Sigmoid colon (tissue), 4 donors: ENCODE measurements at regions not wholly inside any gene's neighbourhood (a gene's known extent, or its start where the extent isn't known, plus 50 kb on each side); places are given as distances from the start of the nearest gene placed in this dataset.

Source experiments
- CTCF ChIP-seq, 4 experiments: fragments of 450-650 bp in 3 of 4; fragments of 200-600 bp in 1 of 4; IDR thresholded peaks; one replicate each; pipeline ENCODE4 v1.5.1; 2016 to 2019; ENCODE audit warnings: antibody characterized with exemption in 4 of 4, mild to moderate bottlenecking in 3 of 4, moderate library complexity in 2 of 4
- EP300 ChIP-seq, 4 donors: sonication (generic); formaldehyde crosslinking; IDR thresholded peaks; one replicate each; pipeline ENCODE4 v1.6.1; 2017; ENCODE audit warnings: antibody characterized with exemption in 4 of 4
- POLR2A ChIP-seq, 2 donors: fragments of 450-650 bp; IDR thresholded peaks; one replicate each; pipeline ENCODE4 v1.6.1; 2016; ENCODE audit warnings: antibody characterized with exemption in 2 of 2, mild to moderate bottlenecking in 2 of 2, moderate library complexity in 2 of 2
- POLR2AphosphoS5 ChIP-seq, 4 donors: sonication (generic); formaldehyde crosslinking; IDR thresholded peaks; one replicate each; pipeline ENCODE4 v1.6.1; 2017; ENCODE audit warnings: antibody characterized with exemption in 4 of 4

- TF ChIP-seq CTCF (IDR thresholded peaks at IDR 0.05) (no peak), EP300 (IDR thresholded peaks at IDR 0.05) (no peak), POLR2A (IDR thresholded peaks at IDR 0.05) (no peak), POLR2AphosphoS5 (IDR thresholded peaks at IDR 0.05) (no peak)
Measured at GRCh38 chr16:86651013-86651627, 72.8 kb downstream of the FOXL1 start.
